WTC11 (cell line): ENCODE measurements at regions not wholly inside any gene's neighbourhood (a gene's known extent, or its start where the extent isn't known, plus 50 kb on each side); places are given as distances from the start of the nearest gene placed in this dataset.

Experiments used
- ATAC-seq: fragments of 200-7000 bp; cut with Tn5 transposase; 2 replicates; pipeline ENCODE4 v1.10.0; 2021; ENCODE audit warnings: mild to moderate bottlenecking, moderate library complexity
- CTCF ChIA-PET: fragments of 300-600 bp; sonication (Branson Sonifier 250); formaldehyde crosslinking; loops from one replicate; lab custom pipeline; 2021; ENCODE audit warnings: antibody characterized with exemption; lab: Charles Lee
- POLR2A ChIA-PET: fragments of 350-600 bp; sonication (Branson Sonifier 250); formaldehyde crosslinking; loops from one replicate; lab custom pipeline; 2021; ENCODE audit warnings: antibody characterized with exemption; lab: Charles Lee
- DNase-seq: peaks from one replicate; pipeline ENCODE4 v3.0.0; 2021; ENCODE audit warnings: low spot score
- H3K27ac Mint-ChIP-seq: 2 replicates; pipeline ENCODE4 v1.8.0; 2021; ENCODE audit warnings: mixed read lengths
- H3K27me3 Mint-ChIP-seq: 2 replicates; pipeline ENCODE4 v1.8.0; 2021; ENCODE audit warnings: low read depth, mild to moderate bottlenecking, moderate library complexity, mixed read lengths
- H3K36me3 Mint-ChIP-seq: 2 replicates; pipeline ENCODE4 v1.8.0; 2021; ENCODE audit warnings: mixed read lengths
- H3K4me1 Mint-ChIP-seq: 2 replicates; pipeline ENCODE4 v1.8.0; 2022; ENCODE audit warnings: mixed read lengths
- H3K4me3 Mint-ChIP-seq: 2 replicates; pipeline ENCODE4 v1.8.0; 2021; ENCODE audit warnings: mild to moderate bottlenecking, moderate library complexity, mixed read lengths
- H3K9me3 Mint-ChIP-seq: 2 replicates; pipeline ENCODE4 v1.8.0; 2021; ENCODE audit warnings: mixed read lengths
- AFF4 ChIP-seq: sonication (generic); formaldehyde crosslinking; IDR thresholded peaks from 2 replicates; pipeline ENCODE4 v1.8.1; 2023; ENCODE audit warnings: mild to moderate bottlenecking, missing genetic modification reagents, borderline replicate concordance
- CBFB ChIP-seq: sonication (generic); formaldehyde crosslinking; IDR thresholded peaks from 2 replicates; pipeline ENCODE4 v1.8.1; 2022; ENCODE audit warnings: mild to moderate bottlenecking, low read depth, missing genetic modification reagents
- ERG ChIP-seq: fragments of 250-450 bp; sonication (Bioruptor Pico); IDR thresholded peaks from 2 replicates; pipeline ENCODE4 v1.8.0; 2021; ENCODE audit warnings: mild to moderate bottlenecking
- FOXP4 ChIP-seq: sonication (generic); formaldehyde crosslinking; IDR thresholded peaks from 2 replicates; pipeline ENCODE4 v1.8.0; 2022; ENCODE audit warnings: mild to moderate bottlenecking, missing genetic modification reagents
- GTF2I ChIP-seq: fragments of 250-450 bp; sonication (Bioruptor Pico); conservative IDR thresholded peaks from 2 replicates; pipeline ENCODE4 v1.4.0; 2021; ENCODE audit warnings: mild to moderate bottlenecking
- HMGA2 ChIP-seq: fragments of 250-450 bp; sonication (Bioruptor Pico); IDR thresholded peaks from 2 replicates; pipeline ENCODE4 v1.4.0; 2021; ENCODE audit warnings: mild to moderate bottlenecking, moderate library complexity
- JAZF1 ChIP-seq: fragments of 250-450 bp; sonication (Bioruptor Pico); IDR thresholded peaks from 2 replicates; pipeline ENCODE4 v1.9.0; 2021; ENCODE audit warnings: moderate library complexity, mild to moderate bottlenecking, inconsistent platforms
- MLX ChIP-seq: sonication (generic); formaldehyde crosslinking; IDR thresholded peaks from 2 replicates; pipeline ENCODE4 v1.8.1; 2023; ENCODE audit warnings: mild to moderate bottlenecking, missing genetic modification reagents, moderate library complexity
- PRRX2 ChIP-seq: fragments of 250-450 bp; sonication (Bioruptor Pico); IDR thresholded peaks from 2 replicates; pipeline ENCODE4 v1.8.0; 2021; ENCODE audit warnings: mild to moderate bottlenecking
- TCF7 ChIP-seq: sonication (generic); formaldehyde crosslinking; IDR thresholded peaks from 2 replicates; pipeline ENCODE4 v1.8.0; 2022; ENCODE audit warnings: mild to moderate bottlenecking, low read depth, missing genetic modification reagents, moderate library complexity
- USF1 ChIP-seq: sonication (generic); formaldehyde crosslinking; IDR thresholded peaks from 2 replicates; pipeline ENCODE4 v1.8.0; 2022; ENCODE audit warnings: mild to moderate bottlenecking, missing genetic modification reagents
- USF2 ChIP-seq: sonication (generic); formaldehyde crosslinking; IDR thresholded peaks from 2 replicates; pipeline ENCODE4 v1.8.1; 2023; ENCODE audit warnings: mild to moderate bottlenecking, missing genetic modification reagents, moderate library complexity
- ZBTB21 ChIP-seq: sonication (generic); formaldehyde crosslinking; IDR thresholded peaks from 2 replicates; pipeline ENCODE4 v1.8.1; 2023; ENCODE audit warnings: mild to moderate bottlenecking, missing genetic modification reagents, borderline replicate concordance
- ZNF232 ChIP-seq: sonication (generic); formaldehyde crosslinking; IDR thresholded peaks from 2 replicates; pipeline ENCODE4 v1.8.0; 2022; ENCODE audit warnings: mild to moderate bottlenecking, missing genetic modification reagents
- ZNF317 ChIP-seq: sonication (generic); formaldehyde crosslinking; IDR thresholded peaks from 2 replicates; pipeline ENCODE4 v1.8.1; 2023; ENCODE audit warnings: low read depth, mild to moderate bottlenecking, moderate library complexity, missing genetic modification reagents, borderline replicate concordance
- ZNF425 ChIP-seq: fragments of 250-450 bp; sonication (Bioruptor Pico); conservative IDR thresholded peaks from 2 replicates; pipeline ENCODE4 v1.9.0; 2021; ENCODE audit warnings: mild to moderate bottlenecking
- ZNF512 ChIP-seq: sonication (generic); formaldehyde crosslinking; IDR thresholded peaks from 2 replicates; pipeline ENCODE4 v1.8.1; 2022; ENCODE audit warnings: missing genetic modification reagents, borderline replicate concordance
- ZNF671 ChIP-seq: fragments of 250-450 bp; sonication (Bioruptor Pico); IDR thresholded peaks from 2 replicates; pipeline ENCODE4 v1.8.0; 2021; ENCODE audit warnings: mild to moderate bottlenecking

- ATAC-seq (no peak), DNase-seq (no peak)
- peaks cover 7% of the 10 kb centered on the region for H3K27me3 Mint-ChIP-seq
- peaks cover 8% of the 10 kb centered on the region for H3K36me3 Mint-ChIP-seq
- peaks cover 22% of the 10 kb centered on the region for H3K9me3 Mint-ChIP-seq
- ChIA-PET CTCF (interaction anchor here (0.8 to 2.3 kb wide), 3 partner anchors 10 to 214 kb away, joined by 3 to 6 read pairs (median 5); no protein-coding TSS in a partner anchor), POLR2A (no interaction called here)
- TF ChIP-seq GTF2I (no peak), FOXP4 (CRISPR knock-in tag) (no peak), USF1 (CRISPR knock-in tag) (no peak), ZNF317 (CRISPR knock-in tag) (no peak), ZBTB21 (CRISPR knock-in tag) (no peak), ZNF232 (CRISPR knock-in tag) (no peak), AFF4 (CRISPR knock-in tag) (no peak), PRRX2 (CRISPR knock-in tag) (no peak)
- peaks cover 9% of the 10 kb centered on the region for H3K4me1 Mint-ChIP-seq
- no peak overlapping the region for H3K27ac Mint-ChIP-seq
- no peak overlapping the region for H3K4me3 Mint-ChIP-seq
Observed at GRCh38 chr9:134992755-134993124, 75.0 kb upstream of the FCN1 start.

GRCh38 chr9:134993416-134993815 is 75.7 kb upstream of the FCN1 start:
- peaks cover 9% of the 10 kb centered on the region for H3K4me1 Mint-ChIP-seq
- H3K9me3 Mint-ChIP-seq, result peaks cover 29% of the 10 kb centered on the region
- no peak for DNase-seq
- ChIA-PET POLR2A (no interaction called here), CTCF (interaction anchor here (0.8 to 2.3 kb wide), 3 partner anchors 10 to 215 kb away, joined by 3 to 6 read pairs (median 5); no protein-coding TSS in a partner anchor)
- no peak overlapping the region for H3K4me3 Mint-ChIP-seq
- no peak for ATAC-seq
- no peak overlapping the region for H3K27ac Mint-ChIP-seq
- peaks cover 13% of the 10 kb centered on the region for H3K36me3 Mint-ChIP-seq
- H3K27me3 Mint-ChIP-seq, result peaks cover 7% of the 10 kb centered on the region
- TF ChIP-seq CBFB, result no peak
- no peak for TF ChIP-seq JAZF1
- no peak for TF ChIP-seq ERG (CRISPR knock-in tag)
- no peak for TF ChIP-seq USF2 (CRISPR knock-in tag)
- TF ChIP-seq ZNF671 (CRISPR knock-in tag), result no peak
- TF ChIP-seq ZNF425 (CRISPR knock-in tag), result no peak
- no peak for TF ChIP-seq ZNF512 (CRISPR knock-in tag)
- no peak for TF ChIP-seq HMGA2 (CRISPR knock-in tag)
- no peak for TF ChIP-seq MLX
- no peak for TF ChIP-seq TCF7
